Neural progenitor cell (in vitro differentiated cells): ENCODE measurements at regions not wholly inside any gene's neighbourhood (a gene's known extent, or its start where the extent isn't known, plus 50 kb on each side); places are given as distances from the start of the nearest gene placed in this dataset.

Experiments used
- EZH2 ChIP-seq: fragments of 200-600 bp; sonication (generic); IDR thresholded peaks from 2 replicates; pipeline ENCODE4 v1.6.1; 2017; ENCODE audit warnings: antibody characterized with exemption, mild to moderate bottlenecking, moderate library complexity
- EZH2phosphoT487 ChIP-seq: fragments of 200-600 bp; sonication (generic); IDR thresholded peaks from 2 replicates; pipeline ENCODE4 v1.6.1; 2017; ENCODE audit warnings: antibody characterized with exemption
- TF ChIP-seq, protein P1 (sequence below): fragments of 200-600 bp; sonication (generic); IDR thresholded peaks from 2 replicates; pipeline ENCODE4 v1.5.1; 2017; ENCODE audit warnings: antibody characterized with exemption, mild to moderate bottlenecking

DNA sequence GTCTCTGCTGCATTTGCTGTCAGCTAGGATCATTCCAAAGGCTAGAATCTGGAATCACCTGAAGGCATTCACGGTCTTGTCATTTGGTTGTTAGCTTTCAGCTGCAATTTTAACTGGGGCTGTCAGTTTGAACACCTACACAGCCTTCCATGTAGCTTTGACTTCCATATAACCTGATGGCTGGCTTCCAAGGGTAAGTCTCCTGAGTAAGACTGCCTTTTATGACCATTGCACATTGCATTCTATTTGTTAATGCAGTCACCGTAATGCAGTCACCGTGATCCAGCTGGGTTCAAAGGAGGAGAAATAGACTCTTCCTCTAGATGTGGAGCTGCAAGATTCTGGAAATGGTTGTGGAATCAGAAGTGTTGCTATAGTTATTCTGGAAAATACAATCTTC lies 1284.2 kb downstream of the ADGRL3 start:
- TF ChIP-seq EZH2phosphoT487 = no peak
- TF ChIP-seq, protein P1, sequence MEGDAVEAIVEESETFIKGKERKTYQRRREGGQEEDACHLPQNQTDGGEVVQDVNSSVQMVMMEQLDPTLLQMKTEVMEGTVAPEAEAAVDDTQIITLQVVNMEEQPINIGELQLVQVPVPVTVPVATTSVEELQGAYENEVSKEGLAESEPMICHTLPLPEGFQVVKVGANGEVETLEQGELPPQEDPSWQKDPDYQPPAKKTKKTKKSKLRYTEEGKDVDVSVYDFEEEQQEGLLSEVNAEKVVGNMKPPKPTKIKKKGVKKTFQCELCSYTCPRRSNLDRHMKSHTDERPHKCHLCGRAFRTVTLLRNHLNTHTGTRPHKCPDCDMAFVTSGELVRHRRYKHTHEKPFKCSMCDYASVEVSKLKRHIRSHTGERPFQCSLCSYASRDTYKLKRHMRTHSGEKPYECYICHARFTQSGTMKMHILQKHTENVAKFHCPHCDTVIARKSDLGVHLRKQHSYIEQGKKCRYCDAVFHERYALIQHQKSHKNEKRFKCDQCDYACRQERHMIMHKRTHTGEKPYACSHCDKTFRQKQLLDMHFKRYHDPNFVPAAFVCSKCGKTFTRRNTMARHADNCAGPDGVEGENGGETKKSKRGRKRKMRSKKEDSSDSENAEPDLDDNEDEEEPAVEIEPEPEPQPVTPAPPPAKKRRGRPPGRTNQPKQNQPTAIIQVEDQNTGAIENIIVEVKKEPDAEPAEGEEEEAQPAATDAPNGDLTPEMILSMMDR = no peak
- TF ChIP-seq EZH2 = no peak
